Prostate gland (tissue), 2 donors: ENCODE measurements at regions not wholly inside any gene's neighbourhood (a gene's known extent, or its start where the extent isn't known, plus 50 kb on each side); places are given as distances from the start of the nearest gene placed in this dataset.

Experiments used
- DNase-seq: peaks from one replicate; pipeline ENCODE4 v3.0.0-alpha.2; 2019; ENCODE audit warnings: low spot score
- H3K27ac ChIP-seq, 2 donors: fragments of 200-600 bp; sonication (generic); 2 replicates each; pipeline ENCODE4 v1.5.1; 2017 to 2019
- H3K27me3 ChIP-seq: fragments of 200-600 bp; sonication (generic); replicated peaks from 2 replicates; pipeline ENCODE4 v1.5.1; 2019; ENCODE audit not compliant: insufficient read depth
- H3K36me3 ChIP-seq, 2 donors: fragments of 200-600 bp; sonication (generic); 1 replicate in 1 of 2; 2 replicates in 1 of 2; pipeline versions ENCODE4 v1.5.1 to v1.8.1; 2017 to 2019
- H3K4me1 ChIP-seq: fragments of 200-600 bp; sonication (generic); replicated peaks from 2 replicates; pipeline ENCODE4 v1.5.1; 2019
- H3K4me3 ChIP-seq, 2 donors: fragments of 200-600 bp; sonication (generic); 2 replicates each; pipeline ENCODE4 v1.5.1; 2017 to 2019
- H3K9me3 ChIP-seq: fragments of 200-600 bp; sonication (generic); 2 replicates; pipeline ENCODE4 v1.5.1; 2017
- CTCF ChIP-seq, 4 experiments: fragments of 200-600 bp in 2 of 4; fragments of 450-650 bp in 2 of 4; sonication (generic) in 2 of 4; IDR thresholded peaks; 1 replicate in 3 of 4; 2 replicates in 1 of 4; pipeline ENCODE4 v1.5.1; 2016 to 2019; ENCODE audit warnings: antibody characterized with exemption in 4 of 4, mild to moderate bottlenecking in 2 of 4, moderate library complexity in 2 of 4
- POLR2A ChIP-seq: fragments of 450-650 bp; IDR thresholded peaks from one replicate; pipeline ENCODE4 v1.6.1; 2016; ENCODE audit warnings: antibody characterized with exemption, mild to moderate bottlenecking
- POLR2AphosphoS5 ChIP-seq: sonication (generic); formaldehyde crosslinking; IDR thresholded peaks from one replicate; pipeline ENCODE4 v1.6.1; 2017; ENCODE audit warnings: antibody characterized with exemption
- WGBS: methylation state at CpG from one replicate; pipeline ENCODE4 v1.1.5; 2018; 5-methylcytosine and 5-hydroxymethylcytosine counted together
- intact Hi-C: fragments of 100-400 bp; cut with DNase I; formaldehyde crosslinking; loops from one replicate; pipeline ENCODE4 v1.14.2; 2022

GRCh38 chrX:42093756-42094155 lies 170.4 kb upstream of the CASK start:
- no peaks in the 10 kb centered on the region for H3K27me3 ChIP-seq
- no peaks in the 10 kb centered on the region for H3K9me3 ChIP-seq
- H3K27ac ChIP-seq, result no peak overlapping the region
- intact Hi-C loops, result no loop called here
- WGBS, result 92% methylated on average over 6 of the region's 6 CpGs
- no peaks in the 10 kb centered on the region for H3K36me3 ChIP-seq
- DNase-seq, result no peak
- H3K4me1 ChIP-seq, result no peaks in the 10 kb centered on the region
- TF ChIP-seq CTCF (IDR thresholded peaks at IDR 0.05), result no peak
- H3K4me3 ChIP-seq, result no peak overlapping the region

- intact Hi-C loops, result no loop called here
- TF ChIP-seq POLR2AphosphoS5, result no peak
- no peak for TF ChIP-seq CTCF (IDR thresholded peaks at IDR 0.05)
- TF ChIP-seq POLR2A, result no peak
- 89% methylated on average over 1 of the region's 1 CpG for WGBS
These were observed 167.0 kb upstream of the CASK start for GRCh38 chrX:42090395-42090794.

GRCh38 chrX:42089031-42089430 lies 165.7 kb upstream of the CASK start:
- H3K27ac ChIP-seq, result no peak overlapping the region
- TF ChIP-seq CTCF (IDR thresholded peaks at IDR 0.05) (no peak), POLR2A (no peak), POLR2AphosphoS5 (no peak)
- H3K9me3 ChIP-seq, result no peaks in the 10 kb centered on the region
- intact Hi-C loops, result no loop called here
- H3K36me3 ChIP-seq, result no peaks in the 10 kb centered on the region
- H3K27me3 ChIP-seq, result no peaks in the 10 kb centered on the region
- H3K4me3 ChIP-seq, result no peak overlapping the region
- no peak for DNase-seq
- WGBS, result 87% methylated on average over 5 of the region's 5 CpGs
- no peaks in the 10 kb centered on the region for H3K4me1 ChIP-seq

More at GRCh38 chrX:42090395-42090794, 167.0 kb upstream of the CASK start:
- H3K4me1 ChIP-seq, result no peaks in the 10 kb centered on the region
- no peak overlapping the region for H3K4me3 ChIP-seq
- H3K27me3 ChIP-seq, result no peaks in the 10 kb centered on the region
- H3K27ac ChIP-seq, result no peak overlapping the region
- no peaks in the 10 kb centered on the region for H3K36me3 ChIP-seq
- no peaks in the 10 kb centered on the region for H3K9me3 ChIP-seq
- DNase-seq, result no peak

GRCh38 chrX:42087960-42088359 lies 164.6 kb upstream of the CASK start:
- H3K36me3 ChIP-seq, result no peaks in the 10 kb centered on the region
- no peaks in the 10 kb centered on the region for H3K9me3 ChIP-seq
- no peak for TF ChIP-seq POLR2A
- no peak for TF ChIP-seq POLR2AphosphoS5
- TF ChIP-seq CTCF (IDR thresholded peaks at IDR 0.05), result no peak
- H3K27me3 ChIP-seq, result no peaks in the 10 kb centered on the region
- no peak for DNase-seq
- intact Hi-C loops, result no loop called here
- H3K4me3 ChIP-seq, result no peak overlapping the region
- no peak overlapping the region for H3K27ac ChIP-seq
- H3K4me1 ChIP-seq, result no peaks in the 10 kb centered on the region

GRCh38 chrX:42085836-42086235 lies 162.5 kb upstream of the CASK start:
- no peak for DNase-seq
- Histone ChIP-seq H3K9me3 (no peaks in the 10 kb centered on the region), H3K4me3 (no peak overlapping the region), H3K27ac (no peak overlapping the region), H3K27me3 (no peaks in the 10 kb centered on the region), H3K4me1 (no peaks in the 10 kb centered on the region), H3K36me3 (no peaks in the 10 kb centered on the region)
- no peak for TF ChIP-seq POLR2A
- 80% methylated on average over 4 of the region's 4 CpGs for WGBS
- intact Hi-C loops, result no loop called here
